Transverse colon (tissue), 4 donors: ENCODE measurements at regions not wholly inside any gene's neighbourhood (a gene's known extent, or its start where the extent isn't known, plus 50 kb on each side); places are given as distances from the start of the nearest gene placed in this dataset.
"Not testable (repeated sequence)": the region's sequence is repeated elsewhere in the genome, so short reads cannot be mapped to it uniquely, and the experiment has no call there.

Experiments
- POLR2A ChIP-seq: fragments of 450-650 bp; IDR thresholded peaks from one replicate; pipeline ENCODE4 v1.6.1; 2016; ENCODE audit warnings: antibody characterized with exemption, mild to moderate bottlenecking, moderate library complexity
- POLR2AphosphoS5 ChIP-seq, 3 donors: sonication (generic); formaldehyde crosslinking; IDR thresholded peaks; one replicate each; pipeline ENCODE4 v1.6.1; 2016; ENCODE audit warnings: antibody characterized with exemption in 3 of 3
- TF ChIP-seq, protein P1 (sequence below), 5 experiments: fragments of 200-600 bp in 3 of 5; fragments of 450-650 bp in 2 of 5; sonication (generic) in 3 of 5; IDR thresholded peaks; 1 replicate in 2 of 5; 2 replicates in 3 of 5; pipeline ENCODE4 v1.5.1; 2016 to 2017; ENCODE audit warnings: antibody characterized with exemption in 5 of 5, inconsistent platforms in 3 of 5, mild to moderate bottlenecking in 2 of 5, moderate library complexity in 1 of 5

- TF ChIP-seq, protein P1, sequence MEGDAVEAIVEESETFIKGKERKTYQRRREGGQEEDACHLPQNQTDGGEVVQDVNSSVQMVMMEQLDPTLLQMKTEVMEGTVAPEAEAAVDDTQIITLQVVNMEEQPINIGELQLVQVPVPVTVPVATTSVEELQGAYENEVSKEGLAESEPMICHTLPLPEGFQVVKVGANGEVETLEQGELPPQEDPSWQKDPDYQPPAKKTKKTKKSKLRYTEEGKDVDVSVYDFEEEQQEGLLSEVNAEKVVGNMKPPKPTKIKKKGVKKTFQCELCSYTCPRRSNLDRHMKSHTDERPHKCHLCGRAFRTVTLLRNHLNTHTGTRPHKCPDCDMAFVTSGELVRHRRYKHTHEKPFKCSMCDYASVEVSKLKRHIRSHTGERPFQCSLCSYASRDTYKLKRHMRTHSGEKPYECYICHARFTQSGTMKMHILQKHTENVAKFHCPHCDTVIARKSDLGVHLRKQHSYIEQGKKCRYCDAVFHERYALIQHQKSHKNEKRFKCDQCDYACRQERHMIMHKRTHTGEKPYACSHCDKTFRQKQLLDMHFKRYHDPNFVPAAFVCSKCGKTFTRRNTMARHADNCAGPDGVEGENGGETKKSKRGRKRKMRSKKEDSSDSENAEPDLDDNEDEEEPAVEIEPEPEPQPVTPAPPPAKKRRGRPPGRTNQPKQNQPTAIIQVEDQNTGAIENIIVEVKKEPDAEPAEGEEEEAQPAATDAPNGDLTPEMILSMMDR (IDR thresholded peaks at IDR 0.05), result not testable (repeated sequence)
- TF ChIP-seq POLR2AphosphoS5 (IDR thresholded peaks at IDR 0.05); POLR2A: not testable (repeated sequence)
Measured at GRCh38 chr1:147061880-147062279, 110.4 kb downstream of the PRKAB2 start.
